Adrenal gland (tissue), 9 donors: ENCODE measurements at regions not wholly inside any gene's neighbourhood (a gene's known extent, or its start where the extent isn't known, plus 50 kb on each side); places are given as distances from the start of the nearest gene placed in this dataset.

Source experiments
- DNase-seq, 7 donors: peaks; one replicate each; pipeline ENCODE4 v3.0.0-alpha.2; 2019 to 2020
- H3K27ac ChIP-seq, 5 donors: fragments of 200-600 bp; sonication (generic) in 4 of 5; 1 replicate in 3 of 5; 2 replicates in 2 of 5; pipeline versions ENCODE4 v1.5.1 to v1.8.0; 2016 to 2020; ENCODE audit warnings: mild to moderate bottlenecking in 1 of 5
- H3K27me3 ChIP-seq: fragments of 200-600 bp; 2 replicates; pipeline ENCODE4 v1.8.0; 2021
- H3K36me3 ChIP-seq, 2 donors: fragments of 200-600 bp; replicated peaks in 1 of 2; 1 replicate in 1 of 2; 2 replicates in 1 of 2; pipeline versions ENCODE4 v1.5.1 to v1.8.0; 2018 to 2022
- H3K4me1 ChIP-seq, 2 donors: fragments of 200-600 bp; replicated peaks in 1 of 2; 1 replicate in 1 of 2; 2 replicates in 1 of 2; pipeline versions ENCODE4 v1.5.1 to v1.8.0; 2018 to 2021
- H3K4me3 ChIP-seq, 4 donors: fragments of 200-600 bp; sonication (generic) in 3 of 4; one replicate each; pipeline ENCODE4 v1.5.1; 2016 to 2018
- H3K9me3 ChIP-seq, 3 donors: fragments of 200-600 bp; sonication (generic) in 1 of 3; replicated peaks in 1 of 3; 1 replicate in 2 of 3; 2 replicates in 1 of 3; pipeline versions ENCODE4 v1.5.1 to v1.8.0; 2016 to 2021
- POLR2A ChIP-seq, 2 donors: fragments of 450-650 bp; IDR thresholded peaks; one replicate each; pipeline ENCODE4 v1.6.1; 2017; ENCODE audit warnings: antibody characterized with exemption in 2 of 2, mild to moderate bottlenecking in 2 of 2, moderate library complexity in 1 of 2
- WGBS, 4 donors: extraction: QIAGEN DNeasy Blood & Tissue Kit in 2 of 4; methylation state at CpG; one replicate each; pipeline versions ENCODE4 v1.1.5 to v1.1.7; 2013 to 2017; 5-methylcytosine and 5-hydroxymethylcytosine counted together
- intact Hi-C, 2 donors: fragments of 100-400 bp; cut with DNase I; formaldehyde crosslinking; loops; one replicate each; pipeline versions ENCODE4 v1.14.1 to v1.15.0; 2022 to 2023
- TF ChIP-seq, protein P1 (sequence below), 6 experiments: fragments of 450-650 bp in 4 of 6; fragments of 200-600 bp in 2 of 6; sonication (generic) in 1 of 6; IDR thresholded peaks; 1 replicate in 5 of 6; 2 replicates in 1 of 6; pipeline versions ENCODE4 v1.5.1 to v1.8.0; 2016 to 2021; ENCODE audit warnings: antibody characterized with exemption in 6 of 6, mild to moderate bottlenecking in 2 of 6, moderate library complexity in 1 of 6
- donor health status: healthy with polysubstance abuse.
- donor health status: Bipolar disorder and iron deficiency.
- donor health status: DM: yes; HTN: yes; CAD: no.
- donor health status: DM: no; HTN: no; CAD: no.
- donor health status: DM: no; HTN: no; CAD: no.

DNA sequence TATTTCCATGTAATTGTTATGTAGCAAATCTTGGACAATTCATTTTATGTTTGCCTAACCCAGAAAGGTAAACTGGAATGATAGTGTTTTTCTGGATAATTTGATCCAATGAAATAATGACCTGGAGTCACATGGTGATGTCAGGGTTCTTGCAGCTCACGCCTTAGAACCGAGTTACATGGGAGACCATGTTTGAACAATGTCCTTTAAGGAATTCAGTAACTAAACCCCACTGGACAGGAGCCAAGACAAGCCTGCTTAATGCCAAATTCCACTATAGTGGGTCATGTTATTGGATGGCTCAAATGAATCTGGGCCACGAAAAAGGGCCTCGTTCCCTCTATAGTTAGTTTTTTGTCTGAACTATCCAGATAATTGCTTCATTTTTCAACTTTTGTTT lies 255.8 kb upstream of the HMGA2 start:
- no peaks in the 10 kb centered on the region for H3K9me3 ChIP-seq
- no peaks in the 10 kb centered on the region for H3K27me3 ChIP-seq
- no peak overlapping the region for H3K4me3 ChIP-seq
- no peak for DNase-seq
- intact Hi-C loops = no loop called here
- TF ChIP-seq, protein P1, sequence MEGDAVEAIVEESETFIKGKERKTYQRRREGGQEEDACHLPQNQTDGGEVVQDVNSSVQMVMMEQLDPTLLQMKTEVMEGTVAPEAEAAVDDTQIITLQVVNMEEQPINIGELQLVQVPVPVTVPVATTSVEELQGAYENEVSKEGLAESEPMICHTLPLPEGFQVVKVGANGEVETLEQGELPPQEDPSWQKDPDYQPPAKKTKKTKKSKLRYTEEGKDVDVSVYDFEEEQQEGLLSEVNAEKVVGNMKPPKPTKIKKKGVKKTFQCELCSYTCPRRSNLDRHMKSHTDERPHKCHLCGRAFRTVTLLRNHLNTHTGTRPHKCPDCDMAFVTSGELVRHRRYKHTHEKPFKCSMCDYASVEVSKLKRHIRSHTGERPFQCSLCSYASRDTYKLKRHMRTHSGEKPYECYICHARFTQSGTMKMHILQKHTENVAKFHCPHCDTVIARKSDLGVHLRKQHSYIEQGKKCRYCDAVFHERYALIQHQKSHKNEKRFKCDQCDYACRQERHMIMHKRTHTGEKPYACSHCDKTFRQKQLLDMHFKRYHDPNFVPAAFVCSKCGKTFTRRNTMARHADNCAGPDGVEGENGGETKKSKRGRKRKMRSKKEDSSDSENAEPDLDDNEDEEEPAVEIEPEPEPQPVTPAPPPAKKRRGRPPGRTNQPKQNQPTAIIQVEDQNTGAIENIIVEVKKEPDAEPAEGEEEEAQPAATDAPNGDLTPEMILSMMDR (IDR thresholded peaks at IDR 0.05) = no peak
- no peak for TF ChIP-seq POLR2A (IDR thresholded peaks at IDR 0.05)
- 61 to 88% (median 82%) methylated on average over 4 of the region's 4 CpGs for WGBS, 4 donors
- no peaks in the 10 kb centered on the region for H3K4me1 ChIP-seq
- no peaks in the 10 kb centered on the region for H3K36me3 ChIP-seq
- no peak overlapping the region for H3K27ac ChIP-seq

DNA sequence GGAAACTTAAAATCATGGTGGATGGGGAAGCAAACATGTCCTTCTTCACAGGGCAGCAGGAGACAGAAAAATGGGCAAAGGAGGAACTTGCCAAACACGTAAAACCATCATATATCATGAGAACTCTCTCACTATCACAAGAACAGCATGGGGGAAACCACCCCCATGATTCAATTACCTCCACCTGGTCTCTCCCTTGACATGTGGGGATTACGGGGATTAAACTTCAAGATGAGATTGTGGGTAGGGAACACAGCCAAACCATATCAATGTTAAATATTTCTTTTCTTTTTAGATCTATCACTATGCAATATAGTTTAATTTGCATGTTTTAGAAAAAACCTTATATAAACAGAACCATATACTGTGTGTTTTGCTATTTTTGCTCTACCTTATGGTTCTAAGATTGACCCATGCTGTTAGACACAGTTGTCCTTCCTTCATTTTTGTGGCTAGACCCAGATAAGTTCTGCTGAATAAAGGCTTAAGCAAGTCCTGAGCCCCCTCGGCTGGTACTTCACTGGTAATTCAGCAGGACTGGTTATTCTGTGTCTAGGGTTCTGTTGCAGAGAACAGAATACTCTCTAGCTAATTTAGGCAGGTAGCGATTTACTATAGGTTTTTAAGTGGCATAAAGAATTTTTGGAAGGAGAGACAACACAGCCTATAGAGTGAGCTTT lies 253.7 kb upstream of the HMGA2 start:
- Histone ChIP-seq H3K36me3 (no peaks in the 10 kb centered on the region), H3K27me3 (no peaks in the 10 kb centered on the region), H3K27ac (no peak overlapping the region), H3K4me1 (no peaks in the 10 kb centered on the region), H3K4me3 (no peak overlapping the region), H3K9me3 (peaks cover 0 to 10% (median 0%) of the 10 kb centered on the region in 3 donors)
- no peak for TF ChIP-seq POLR2A (IDR thresholded peaks at IDR 0.05)
- TF ChIP-seq, protein P1 (IDR thresholded peaks at IDR 0.05) = no peak
- intact Hi-C loops = no loop called here
- DNase-seq = no peak
- WGBS, 4 donors = 73 to 83% (median 79%) methylated on average over 4 of the region's 4 CpGs

- TF ChIP-seq, protein P1 (IDR thresholded peaks at IDR 0.05) = no peak
- TF ChIP-seq POLR2A (IDR thresholded peaks at IDR 0.05) = no peak
- no peak for DNase-seq
- Histone ChIP-seq H3K27me3 (no peaks in the 10 kb centered on the region), H3K4me3 (no peak overlapping the region), H3K4me1 (no peaks in the 10 kb centered on the region), H3K27ac (no peak overlapping the region), H3K36me3 (no peaks in the 10 kb centered on the region), H3K9me3 (peaks cover 0 to 10% (median 0%) of the 10 kb centered on the region in 3 donors)
- intact Hi-C loops = no loop called here
Observed at GRCh38 chr12:65574867-65575266, 249.4 kb upstream of the HMGA2 start.

DNA sequence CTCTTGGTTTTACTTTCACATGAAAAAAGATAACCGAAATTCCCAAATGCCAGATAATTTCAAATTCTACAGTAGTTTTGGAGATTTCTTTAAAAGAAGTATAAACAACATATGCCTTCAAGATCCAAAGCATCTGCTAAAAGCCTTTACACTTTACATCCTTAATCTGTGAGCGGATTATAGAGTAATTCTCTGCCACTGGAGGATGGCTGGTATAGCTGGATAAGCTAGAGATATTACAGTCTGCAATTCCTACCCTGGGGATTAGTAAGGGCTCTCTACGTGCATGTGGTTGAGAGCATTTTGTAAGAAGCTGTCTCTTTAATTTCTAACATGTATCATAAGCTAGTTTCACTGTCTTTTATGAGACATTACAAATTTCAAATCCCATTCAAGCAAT lies 240.3 kb upstream of the HMGA2 start:
- TF ChIP-seq, protein P1 (IDR thresholded peaks at IDR 0.05) = no peak
- no peak for TF ChIP-seq POLR2A (IDR thresholded peaks at IDR 0.05)

More for the DNA sequence above, 240.3 kb upstream of the HMGA2 start:
- Histone ChIP-seq H3K27me3 (no peaks in the 10 kb centered on the region), H3K27ac (no peak overlapping the region), H3K36me3 (no peaks in the 10 kb centered on the region), H3K4me1 (no peaks in the 10 kb centered on the region), H3K9me3 (no peaks in the 10 kb centered on the region), H3K4me3 (no peak overlapping the region)
- WGBS, 4 donors = 83 to 88% (median 86%) methylated on average over 3 of the region's 3 CpGs
- intact Hi-C loops = no loop called here
- DNase-seq = no peak
